Hepatocyte (in vitro differentiated cells): ENCODE measurements at regions not wholly inside any gene's neighbourhood (a gene's known extent, or its start where the extent isn't known, plus 50 kb on each side); places are given as distances from the start of the nearest gene placed in this dataset.

Source experiments
- DNase-seq: peaks from one replicate; pipeline ENCODE4 v3.0.0-alpha.2; 2016; ENCODE audit warnings: low spot score
- H2AFZ ChIP-seq: fragments of 200-600 bp; sonication (generic); 2 replicates; pipeline ENCODE4 v1.6.0; 2016; ENCODE audit warnings: antibody characterized with exemption, mild to moderate bottlenecking
- H3K27ac ChIP-seq: fragments of 200-600 bp; sonication (generic); 2 replicates; pipeline ENCODE4 v1.5.1; 2016; ENCODE audit warnings: mild to moderate bottlenecking
- H3K27me3 ChIP-seq: fragments of 200-600 bp; sonication (generic); 2 replicates; pipeline ENCODE4 v1.6.1; 2016
- H3K36me3 ChIP-seq: fragments of 200-600 bp; sonication (generic); replicated peaks from 2 replicates; pipeline ENCODE4 v1.5.1; 2016; ENCODE audit warnings: low read depth; ENCODE audit not compliant: insufficient read depth
- H3K4me1 ChIP-seq: fragments of 200-600 bp; sonication (generic); 2 replicates; pipeline ENCODE4 v1.5.1; 2016; ENCODE audit warnings: mild to moderate bottlenecking, moderate library complexity; ENCODE audit not compliant: insufficient read depth
- H3K4me2 ChIP-seq: fragments of 200-600 bp; sonication (generic); 2 replicates; pipeline ENCODE4 v1.6.0; 2016
- H3K4me3 ChIP-seq: fragments of 200-600 bp; sonication (generic); 2 replicates; pipeline ENCODE4 v1.5.1; 2016; ENCODE audit warnings: mild to moderate bottlenecking
- H3K79me2 ChIP-seq: fragments of 200-600 bp; sonication (generic); 2 replicates; pipeline ENCODE4 v1.6.0; 2017; ENCODE audit warnings: mild to moderate bottlenecking
- H3K9me2 ChIP-seq: fragments of 200-600 bp; sonication (generic); replicated peaks from 2 replicates; pipeline ENCODE4 v1.6.0; 2017; ENCODE audit warnings: mild to moderate bottlenecking; ENCODE audit not compliant: insufficient read depth
- H3K9me3 ChIP-seq: fragments of 200-600 bp; sonication (generic); 2 replicates; pipeline ENCODE4 v1.5.1; 2016; ENCODE audit warnings: low read depth, mild to moderate bottlenecking
- H4K20me1 ChIP-seq: fragments of 200-600 bp; sonication (generic); 2 replicates; pipeline ENCODE4 v1.6.0; 2016; ENCODE audit warnings: mild to moderate bottlenecking; ENCODE audit not compliant: insufficient read depth, poor library complexity, severe bottlenecking
- CTCF ChIP-seq: fragments of 200-600 bp; sonication (generic); IDR thresholded peaks from 2 replicates; pipeline ENCODE4 v1.5.1; 2016; ENCODE audit warnings: antibody characterized with exemption, mild to moderate bottlenecking; ENCODE audit not compliant: poor library complexity
- EZH2 ChIP-seq: fragments of 200-600 bp; sonication (generic); IDR thresholded peaks from 2 replicates; pipeline ENCODE4 v1.6.1; 2016; ENCODE audit warnings: antibody characterized with exemption, mild to moderate bottlenecking, borderline replicate concordance
- EZH2phosphoT487 ChIP-seq: fragments of 200-600 bp; sonication (generic); IDR thresholded peaks from one replicate; pipeline ENCODE4 v1.6.1; 2018; ENCODE audit warnings: antibody characterized with exemption, mild to moderate bottlenecking, low read depth, moderate library complexity; ENCODE audit not compliant: unreplicated experiment, severe bottlenecking
- WGBS: methylation state at CpG from one replicate; pipeline ENCODE4 v1.1.6; 2016; ENCODE audit warnings: low lambda C conversion rate; ENCODE audit errors: missing lambda C conversion rate; 5-methylcytosine and 5-hydroxymethylcytosine counted together

- Histone ChIP-seq H4K20me1 (no peaks in the 10 kb centered on the region), H3K36me3 (no peaks in the 10 kb centered on the region), H3K27me3 (peaks cover 5% of the 10 kb centered on the region), H3K4me1 (no peaks in the 10 kb centered on the region), H3K79me2 (no peaks in the 10 kb centered on the region), H3K27ac (no peak overlapping the region), H3K9me2 (no peaks in the 10 kb centered on the region), H2AFZ (no peak overlapping the region), H3K4me2 (no peak overlapping the region), H3K9me3 (no peaks in the 10 kb centered on the region), H3K4me3 (no peak overlapping the region)
- no peak for TF ChIP-seq CTCF
- 68% methylated on average over 9 of the region's 9 CpGs for WGBS
- no peak for DNase-seq
Observed at GRCh38 chr11:119496469-119496868, 73.5 kb upstream of the THY1 start.

- Histone ChIP-seq H3K4me1 (no peaks in the 10 kb centered on the region), H3K4me3 (no peak overlapping the region), H3K9me3 (no peaks in the 10 kb centered on the region), H3K36me3 (no peaks in the 10 kb centered on the region), H3K27me3 (peaks cover 8% of the 10 kb centered on the region), H2AFZ (no peak overlapping the region), H3K27ac (no peak overlapping the region), H4K20me1 (no peaks in the 10 kb centered on the region), H3K9me2 (no peaks in the 10 kb centered on the region), H3K79me2 (no peaks in the 10 kb centered on the region), H3K4me2 (no peak overlapping the region)
- peak; percentile 88 for DNase-seq
- 51% methylated on average over 4 of the region's 4 CpGs for WGBS
- TF ChIP-seq CTCF (no peak), EZH2 (no peak), EZH2phosphoT487 (no peak)
Observed at GRCh38 chr11:119493712-119494111, 70.7 kb upstream of the THY1 start.

- no peak overlapping the region for H2AFZ ChIP-seq
- H3K27me3 ChIP-seq, result peaks cover 4% of the 10 kb centered on the region
- H3K36me3 ChIP-seq, result no peaks in the 10 kb centered on the region
- no peak overlapping the region for H3K27ac ChIP-seq
- H3K4me1 ChIP-seq, result no peaks in the 10 kb centered on the region
- no peaks in the 10 kb centered on the region for H3K9me2 ChIP-seq
- no peak overlapping the region for H3K4me2 ChIP-seq
- 77% methylated on average over 17 of the region's 17 CpGs for WGBS
- no peaks in the 10 kb centered on the region for H3K79me2 ChIP-seq
- DNase-seq, result no peak
- H3K4me3 ChIP-seq, result no peak overlapping the region
- no peaks in the 10 kb centered on the region for H4K20me1 ChIP-seq
- H3K9me3 ChIP-seq, result no peaks in the 10 kb centered on the region
- TF ChIP-seq CTCF (peak; percentile 26), EZH2 (no peak)
Observed at GRCh38 chr11:119491753-119492510, 69.0 kb upstream of the THY1 start.
